Glutamatergic neuron (in vitro differentiated cells): ENCODE measurements at regions not wholly inside any gene's neighbourhood (a gene's known extent, or its start where the extent isn't known, plus 50 kb on each side); places are given as distances from the start of the nearest gene placed in this dataset.

Experiments used
- DNase-seq: peaks from one replicate; pipeline ENCODE4 v3.0.0; 2022
- H3K27ac Mint-ChIP-seq: one replicate; pipeline ENCODE4 v1.8.0; 2020; ENCODE audit warnings: mild to moderate bottlenecking, mixed read lengths, inconsistent platforms; ENCODE audit not compliant: unreplicated experiment
- H3K27me3 Mint-ChIP-seq: one replicate; pipeline ENCODE4 v1.8.0; 2020; ENCODE audit warnings: mild to moderate bottlenecking, moderate library complexity, mixed read lengths, inconsistent platforms; ENCODE audit not compliant: unreplicated experiment
- H3K36me3 Mint-ChIP-seq: one replicate; pipeline ENCODE4 v1.8.0; 2020; ENCODE audit warnings: mild to moderate bottlenecking, mixed read lengths, inconsistent platforms; ENCODE audit not compliant: unreplicated experiment
- H3K4me1 Mint-ChIP-seq: one replicate; pipeline ENCODE4 v1.8.0; 2020; ENCODE audit warnings: mild to moderate bottlenecking, low read depth, mixed read lengths, inconsistent platforms; ENCODE audit not compliant: unreplicated experiment
- H3K4me3 Mint-ChIP-seq: one replicate; pipeline ENCODE4 v1.8.0; 2020; ENCODE audit warnings: mild to moderate bottlenecking, mixed read lengths, inconsistent platforms; ENCODE audit not compliant: unreplicated experiment
- H3K9me3 Mint-ChIP-seq: one replicate; pipeline ENCODE4 v1.8.0; 2020; ENCODE audit warnings: mild to moderate bottlenecking, moderate library complexity, mixed read lengths, inconsistent platforms; ENCODE audit not compliant: unreplicated experiment
- CTCF ChIP-seq: fragments of 200-600 bp; sonication (generic); IDR thresholded peaks from one replicate; pipeline ENCODE4 v1.5.0; 2021; ENCODE audit not compliant: partially characterized antibody, unreplicated experiment

- Mint-ChIP-seq H3K27ac (no peak overlapping the region), H3K4me1 (no peaks in the 10 kb centered on the region), H3K4me3 (no peak overlapping the region), H3K9me3 (no peaks in the 10 kb centered on the region), H3K36me3 (no peaks in the 10 kb centered on the region), H3K27me3 (no peaks in the 10 kb centered on the region)
- TF ChIP-seq CTCF, result no peak
- no peak for DNase-seq
These were observed 98.1 kb upstream of the TUT7 start for GRCh38 chr9:86452201-86452828.

GRCh38 chr9:86449246-86449645, 95.0 kb upstream of the TUT7 start:
- Mint-ChIP-seq H3K4me3 (no peak overlapping the region), H3K27me3 (no peaks in the 10 kb centered on the region), H3K4me1 (no peaks in the 10 kb centered on the region), H3K36me3 (no peaks in the 10 kb centered on the region), H3K9me3 (no peaks in the 10 kb centered on the region), H3K27ac (no peak overlapping the region)
- no peak for DNase-seq
- TF ChIP-seq CTCF, result no peak

GRCh38 chr9:86445671-86446070, 91.5 kb upstream of the TUT7 start:
- no peak for DNase-seq
- Mint-ChIP-seq H3K4me1 (no peaks in the 10 kb centered on the region), H3K9me3 (no peaks in the 10 kb centered on the region), H3K27me3 (peaks cover 4% of the 10 kb centered on the region), H3K36me3 (no peaks in the 10 kb centered on the region), H3K27ac (no peak overlapping the region), H3K4me3 (no peak overlapping the region)
- TF ChIP-seq CTCF, result no peak

- Mint-ChIP-seq H3K27ac (no peak overlapping the region), H3K9me3 (no peaks in the 10 kb centered on the region), H3K27me3 (peaks cover 4% of the 10 kb centered on the region), H3K36me3 (no peaks in the 10 kb centered on the region), H3K4me1 (no peaks in the 10 kb centered on the region), H3K4me3 (no peak overlapping the region)
- no peak for TF ChIP-seq CTCF
- DNase-seq, result no peak
These were observed 89.8 kb upstream of the TUT7 start for GRCh38 chr9:86443992-86444391.

GRCh38 chr9:86434039-86434726, 80.0 kb upstream of the TUT7 start:
- no peaks in the 10 kb centered on the region for H3K9me3 Mint-ChIP-seq
- H3K4me3 Mint-ChIP-seq, result no peak overlapping the region
- H3K4me1 Mint-ChIP-seq, result no peaks in the 10 kb centered on the region
- H3K27ac Mint-ChIP-seq, result no peak overlapping the region
- peaks cover 2% of the 10 kb centered on the region for H3K27me3 Mint-ChIP-seq
- peak; percentile 64 for TF ChIP-seq CTCF
- no peak for DNase-seq
- H3K36me3 Mint-ChIP-seq, result peaks cover 5% of the 10 kb centered on the region
